Transverse colon (tissue), 4 donors: ENCODE measurements at regions not wholly inside any gene's neighbourhood (a gene's known extent, or its start where the extent isn't known, plus 50 kb on each side); places are given as distances from the start of the nearest gene placed in this dataset.

Experiments
- CTCF ChIP-seq, 5 experiments: fragments of 200-600 bp in 3 of 5; fragments of 450-650 bp in 2 of 5; sonication (generic) in 3 of 5; IDR thresholded peaks; 1 replicate in 2 of 5; 2 replicates in 3 of 5; pipeline ENCODE4 v1.5.1; 2016 to 2017; ENCODE audit warnings: antibody characterized with exemption in 5 of 5, inconsistent platforms in 3 of 5, mild to moderate bottlenecking in 2 of 5, moderate library complexity in 1 of 5
- EP300 ChIP-seq: sonication (generic); formaldehyde crosslinking; IDR thresholded peaks from one replicate; pipeline ENCODE4 v1.6.1; 2017; ENCODE audit warnings: antibody characterized with exemption, low read depth
- POLR2A ChIP-seq: fragments of 450-650 bp; IDR thresholded peaks from one replicate; pipeline ENCODE4 v1.6.1; 2016; ENCODE audit warnings: antibody characterized with exemption, mild to moderate bottlenecking, moderate library complexity
- POLR2AphosphoS5 ChIP-seq, 3 donors: sonication (generic); formaldehyde crosslinking; IDR thresholded peaks; one replicate each; pipeline ENCODE4 v1.6.1; 2016; ENCODE audit warnings: antibody characterized with exemption in 3 of 3

GRCh38 chr1:99177465-99177864, 86.8 kb upstream of the PLPPR4 start:
- TF ChIP-seq CTCF (IDR thresholded peaks at IDR 0.05) (no peak), POLR2AphosphoS5 (IDR thresholded peaks at IDR 0.05) (no peak), POLR2A (no peak), EP300 (no peak)
